ENCODE measurements at regions not wholly inside any gene's neighbourhood (a gene's known extent, or its start where the extent isn't known, plus 50 kb on each side); places are given as distances from the start of the nearest gene placed in this dataset.
"Not testable (repeated sequence)": the region's sequence is repeated elsewhere in the genome, so short reads cannot be mapped to it uniquely, and the experiment has no call there.

DNA sequence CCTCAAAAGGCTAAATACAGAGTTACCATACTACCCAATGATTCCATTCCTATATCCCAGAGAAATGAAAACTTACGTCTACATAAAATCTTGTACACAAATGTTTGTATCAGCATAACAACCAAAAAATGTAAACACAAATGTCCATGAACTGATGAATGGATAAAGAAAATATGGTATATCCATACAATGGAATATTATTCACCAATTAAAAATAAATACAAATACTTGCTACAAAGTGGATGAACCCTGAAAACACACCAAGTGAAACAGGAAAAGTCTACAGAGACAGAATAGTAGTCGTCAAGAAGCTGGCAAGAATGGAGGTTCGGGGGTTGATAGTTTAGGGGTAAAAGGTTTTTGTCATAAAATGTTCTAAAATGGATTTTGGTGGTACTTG, 54.0 kb upstream of the ANKRD28 start:
- H3K4me1 Mint-ChIP-seq (ENCODE audit: low read depth in 2 of 2): peaks cover 6% of the 10 kb centered on the region in 2 donors
- H3K9me3 Mint-ChIP-seq: no peaks in the 10 kb centered on the region
- H3K27me3 Mint-ChIP-seq: no peaks in the 10 kb centered on the region

DNA sequence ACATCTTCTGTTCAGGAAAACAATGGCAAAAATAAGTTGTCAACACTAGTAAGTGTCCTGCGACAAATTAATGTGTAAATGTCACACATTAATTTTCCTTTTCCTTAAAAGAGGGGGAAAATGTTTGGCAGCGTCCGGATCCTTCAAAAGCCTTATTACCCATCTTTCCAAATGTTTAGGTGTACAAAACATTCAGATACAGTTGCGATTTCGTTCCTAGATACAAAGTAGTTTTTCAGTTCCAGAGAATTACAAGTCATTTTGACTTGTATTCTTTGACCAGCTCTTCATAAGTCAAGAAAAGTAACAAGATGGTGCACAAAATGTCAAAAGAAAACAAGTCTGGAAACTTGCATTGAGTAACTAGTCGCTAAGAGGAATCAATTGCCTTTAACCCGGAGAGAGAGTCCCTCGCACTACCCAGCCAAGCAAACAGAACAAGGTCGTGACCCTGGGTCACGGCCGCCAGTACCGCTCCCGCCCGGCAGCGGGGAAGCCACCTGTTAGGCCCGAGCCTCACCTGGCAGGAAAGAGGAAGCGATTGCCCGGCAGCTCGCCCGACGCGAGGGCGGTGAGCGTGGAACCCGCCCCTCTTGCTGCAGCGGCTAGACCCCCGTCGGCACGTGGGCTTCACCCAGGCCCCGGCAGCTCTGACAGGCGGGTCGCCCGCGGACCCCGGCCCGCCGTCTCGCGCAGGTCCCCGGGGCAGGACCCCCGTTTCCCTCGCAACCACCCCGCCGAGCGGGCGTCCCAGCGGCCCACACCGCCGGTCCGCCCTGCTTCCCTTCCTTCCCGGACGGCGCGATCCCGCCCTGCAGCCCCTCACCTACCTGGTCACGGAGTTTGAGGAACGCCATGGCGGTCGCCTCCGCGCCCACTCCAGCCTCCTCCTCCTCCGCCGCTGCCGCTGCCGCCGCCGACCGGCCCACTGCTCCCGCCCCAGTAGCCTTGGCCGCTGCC, 61.0 kb upstream of the ANKRD28 start:
- peak; percentile 67 for DNase-seq (ENCODE audit: low spot score)
- peak overlapping the region; percentile 26 to 82 for H3K27ac Mint-ChIP-seq
- H3K9me3 Mint-ChIP-seq: no peaks in the 10 kb centered on the region
- ATAC-seq: peak; percentile 0 to 48
- no peaks in the 10 kb centered on the region for H3K36me3 Mint-ChIP-seq
- peak overlapping the region; percentile 88 for H3K4me3 Mint-ChIP-seq
- H3K27me3 Mint-ChIP-seq: no peaks in the 10 kb centered on the region
- peaks cover 9 to 18% of the 10 kb centered on the region in 2 donors for H3K4me1 Mint-ChIP-seq (ENCODE audit: low read depth in 2 of 2)

More for the DNA sequence above, 54.0 kb upstream of the ANKRD28 start:
- no peak overlapping the region for H3K27ac Mint-ChIP-seq
- ATAC-seq: no peak
- H3K36me3 Mint-ChIP-seq: no peaks in the 10 kb centered on the region
- no peak overlapping the region for H3K4me3 Mint-ChIP-seq
- DNase-seq (ENCODE audit: low spot score): no peak

DNA sequence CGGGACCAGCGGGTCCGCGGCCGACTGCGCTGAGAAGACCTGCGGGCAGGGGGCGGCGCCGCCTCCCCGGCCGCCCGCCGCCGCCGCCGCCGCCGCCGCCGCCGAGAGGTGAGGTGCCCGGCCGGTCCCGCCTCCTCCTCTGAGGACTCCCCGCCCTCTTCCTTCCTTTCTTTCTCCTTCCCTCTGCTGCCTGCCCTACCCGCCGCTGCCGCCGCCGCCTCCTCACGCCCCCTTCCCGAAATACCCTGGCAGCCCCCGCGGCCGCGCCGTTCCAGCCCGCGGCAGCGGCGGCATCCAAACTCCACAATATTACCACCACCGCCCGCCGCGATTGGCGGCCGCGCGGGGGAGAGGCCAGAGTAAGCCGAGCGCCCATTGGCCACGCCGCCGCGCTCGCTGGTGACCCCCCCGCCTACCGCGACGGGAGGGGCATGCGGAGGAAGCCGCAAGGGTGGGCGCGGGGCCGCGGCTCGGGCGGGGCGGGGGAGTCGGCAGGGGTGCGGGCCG, 61.8 kb upstream of the ANKRD28 start:
- no peaks in the 10 kb centered on the region for H3K9me3 Mint-ChIP-seq
- peaks cover 9 to 14% of the 10 kb centered on the region in 2 donors for H3K4me1 Mint-ChIP-seq (ENCODE audit: low read depth in 2 of 2)

DNA sequence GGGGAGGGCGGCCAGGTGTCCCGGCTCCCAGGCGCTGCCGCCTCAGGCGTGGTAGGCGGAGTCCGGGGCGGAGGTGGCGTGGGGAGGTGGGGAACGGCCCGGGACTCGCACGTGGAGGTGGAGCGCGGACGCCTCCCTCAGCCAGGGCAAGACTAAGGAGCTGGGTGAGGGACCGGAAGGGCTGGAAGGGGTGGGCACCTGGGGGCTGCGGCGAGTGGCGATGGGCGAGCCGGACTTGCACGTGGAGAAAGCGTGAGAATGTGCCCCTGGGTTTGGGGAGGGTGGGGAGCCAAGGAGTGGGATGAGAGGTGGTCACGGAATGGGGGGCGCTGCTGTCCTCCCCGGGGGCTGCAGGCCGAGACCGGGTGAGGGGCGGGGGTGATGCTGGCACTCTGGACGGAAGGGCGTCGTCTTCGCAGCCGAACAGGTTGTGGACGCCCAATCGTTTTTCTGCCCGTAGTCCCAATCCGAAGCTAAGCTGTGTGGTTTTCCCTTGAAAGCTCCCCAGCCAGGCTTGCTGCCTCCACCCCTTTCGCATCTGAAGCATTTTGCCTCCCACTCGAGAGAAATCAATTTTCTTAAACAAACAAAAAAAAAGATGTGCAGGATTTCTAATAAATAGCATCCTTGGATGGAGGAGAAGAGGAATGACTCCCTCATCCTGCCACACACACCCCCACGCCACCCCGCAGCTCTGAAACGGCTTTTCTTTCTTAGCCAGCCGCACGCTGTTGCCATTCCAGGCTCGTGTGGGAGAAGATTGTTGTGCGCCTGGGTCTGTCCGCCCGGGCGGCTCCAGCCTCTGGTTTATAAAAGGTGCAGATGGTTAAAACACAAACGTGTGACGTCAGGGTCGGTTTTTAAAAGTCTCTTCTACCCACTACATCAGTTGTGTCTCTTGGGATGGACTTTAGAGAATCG, 62.5 kb upstream of the ANKRD28 start:
- peak in 1 of 2 donors; percentile 77 for ATAC-seq
- Mint-ChIP-seq H3K27ac (peak overlapping the region; percentile 26 to 82), H3K4me3 (peak overlapping the region; percentile 88), H3K36me3 (peaks cover 6% of the 10 kb centered on the region), H3K9me3 (no peaks in the 10 kb centered on the region), H3K27me3 (peaks cover 2 to 8% of the 10 kb centered on the region in 2 donors), H3K4me1 (ENCODE audit: low read depth in 2 of 2) (peaks cover 9 to 14% of the 10 kb centered on the region in 2 donors)
- peak; percentile 67 for DNase-seq (ENCODE audit: low spot score)

More for the DNA sequence above, 61.8 kb upstream of the ANKRD28 start:
- Mint-ChIP-seq H3K36me3 (no peaks in the 10 kb centered on the region), H3K27ac (peak overlapping the region; percentile 26 to 82), H3K27me3 (peaks cover 0 to under 1% of the 10 kb centered on the region in 2 donors), H3K4me3 (peak overlapping the region; percentile 88)
- ATAC-seq (peak; percentile 93 to 94), DNase-seq (ENCODE audit: low spot score) (peak; percentile 88)

DNA sequence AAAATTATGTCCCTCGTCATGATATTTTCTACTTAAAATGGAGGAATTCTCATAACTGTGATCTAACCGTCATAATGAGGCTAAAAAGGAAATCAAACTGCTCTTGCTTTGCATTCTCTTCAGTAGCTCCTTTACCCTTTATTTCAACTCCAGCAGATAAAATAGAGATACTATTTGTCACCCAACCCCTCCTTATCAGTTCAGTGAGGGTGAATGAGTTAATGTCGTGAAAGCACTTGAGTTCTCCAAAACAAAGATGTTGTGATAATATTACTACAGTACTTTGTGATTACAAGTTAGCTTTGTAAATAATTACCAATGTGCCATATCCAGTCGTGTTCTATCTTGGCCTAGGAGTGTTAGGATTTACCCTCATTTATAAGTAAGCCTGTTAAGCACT, 63.4 kb upstream of the ANKRD28 start:
- Mint-ChIP-seq H3K9me3 (no peaks in the 10 kb centered on the region), H3K4me3 (peak overlapping the region; percentile 88), H3K27me3 (peaks cover 2 to 8% of the 10 kb centered on the region in 2 donors), H3K27ac (peak overlapping the region; percentile 26 to 45), H3K4me1 (ENCODE audit: low read depth in 2 of 2) (peaks cover 9 to 14% of the 10 kb centered on the region in 2 donors), H3K36me3 (peaks cover 6% of the 10 kb centered on the region)
- ATAC-seq: no peak
- no peak for DNase-seq (ENCODE audit: low spot score)

DNA sequence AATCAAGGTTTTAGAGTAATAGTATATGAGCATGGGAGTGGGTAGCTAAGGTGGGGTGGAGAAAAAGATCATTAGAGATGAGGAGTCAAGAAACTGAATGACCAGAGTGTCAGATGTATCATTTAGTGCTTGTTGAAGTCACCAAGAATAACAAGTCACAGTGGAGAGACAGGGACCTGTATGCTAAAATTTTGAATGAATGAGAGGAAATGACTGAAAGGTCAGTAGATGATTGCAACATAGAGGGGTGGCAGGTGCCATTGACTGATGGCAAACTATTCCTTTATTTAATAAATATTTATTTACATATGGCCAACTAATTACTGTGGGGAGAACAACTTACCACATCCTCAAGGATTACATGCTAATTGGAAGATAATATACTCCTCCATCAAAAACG, 75.0 kb upstream of the ANKRD28 start:
- ATAC-seq: no peak
- peaks cover 12 to 14% of the 10 kb centered on the region in 2 donors for H3K27me3 Mint-ChIP-seq
- no peak for DNase-seq (ENCODE audit: low spot score)
- no peaks in the 10 kb centered on the region for H3K36me3 Mint-ChIP-seq
- no peaks in the 10 kb centered on the region for H3K4me1 Mint-ChIP-seq (ENCODE audit: low read depth in 2 of 2)
- H3K4me3 Mint-ChIP-seq: no peak overlapping the region
- no peaks in the 10 kb centered on the region for H3K9me3 Mint-ChIP-seq
- no peak overlapping the region for H3K27ac Mint-ChIP-seq

DNA sequence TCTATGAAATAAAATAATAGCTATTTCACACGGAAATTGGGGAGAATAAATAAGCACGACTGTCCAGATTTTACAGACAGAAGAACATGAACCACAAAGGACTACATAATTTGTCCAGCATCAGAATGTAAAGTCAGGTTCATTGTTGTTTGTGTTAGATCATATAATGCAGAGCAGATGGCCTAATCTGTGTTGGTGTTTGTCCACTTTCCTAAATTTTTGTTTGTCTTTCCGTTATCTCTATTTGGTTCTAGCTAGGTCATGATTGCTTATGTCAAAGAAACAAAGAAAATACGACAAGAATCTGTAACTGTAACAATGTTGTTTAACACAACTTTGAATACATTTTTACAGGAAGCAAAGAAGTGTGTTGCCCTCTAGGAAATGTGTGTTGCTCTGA, 75.6 kb upstream of the ANKRD28 start:
- H3K27me3 Mint-ChIP-seq: peaks cover 13 to 14% of the 10 kb centered on the region in 2 donors
- DNase-seq (ENCODE audit: low spot score): no peak
- H3K27ac Mint-ChIP-seq: no peak overlapping the region
- H3K36me3 Mint-ChIP-seq: no peaks in the 10 kb centered on the region
- no peak for ATAC-seq
- H3K4me3 Mint-ChIP-seq: no peak overlapping the region
- no peaks in the 10 kb centered on the region for H3K4me1 Mint-ChIP-seq (ENCODE audit: low read depth in 2 of 2)
- no peaks in the 10 kb centered on the region for H3K9me3 Mint-ChIP-seq

DNA sequence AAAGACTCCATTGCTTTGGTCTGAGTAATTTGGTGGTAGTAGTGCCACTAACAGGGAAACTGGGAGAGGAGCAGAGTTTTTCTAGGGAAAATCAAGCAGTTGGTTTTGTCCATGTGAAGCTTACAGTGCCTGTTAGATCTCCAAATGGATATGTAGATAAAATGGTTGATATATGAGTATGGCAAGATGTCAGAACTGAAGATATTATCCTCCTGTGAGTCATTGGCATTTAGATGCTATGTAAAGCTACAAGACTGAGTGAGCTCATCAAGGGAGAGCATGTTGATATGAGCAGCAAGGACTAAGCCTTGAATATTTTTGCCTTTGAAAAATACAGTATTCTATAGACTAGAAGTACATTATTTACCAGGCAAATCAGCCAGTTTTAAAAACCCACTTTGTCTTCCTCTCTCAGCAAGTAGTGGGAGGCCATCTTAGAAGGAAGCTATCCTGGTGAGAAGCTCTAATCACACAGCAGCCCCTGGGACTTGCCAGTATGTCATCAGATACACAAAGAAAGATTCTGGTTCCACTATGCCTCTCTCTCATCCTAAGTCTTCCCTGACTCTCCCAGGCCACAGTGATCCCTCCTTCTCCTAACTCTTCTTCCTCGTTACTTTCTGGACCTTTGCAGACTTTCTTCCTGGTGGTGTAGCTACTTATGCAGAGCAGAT, 77.4 kb upstream of the ANKRD28 start:
- peaks cover 0 to 3% of the 10 kb centered on the region in 2 donors for H3K4me1 Mint-ChIP-seq (ENCODE audit: low read depth in 2 of 2)
- H3K4me3 Mint-ChIP-seq: no peak overlapping the region
- H3K9me3 Mint-ChIP-seq: no peaks in the 10 kb centered on the region
- no peaks in the 10 kb centered on the region for H3K36me3 Mint-ChIP-seq
- H3K27ac Mint-ChIP-seq: no peak overlapping the region
- H3K27me3 Mint-ChIP-seq: peaks cover 5 to 9% of the 10 kb centered on the region in 2 donors
- no peak for DNase-seq (ENCODE audit: low spot score)
- no peak for ATAC-seq

DNA sequence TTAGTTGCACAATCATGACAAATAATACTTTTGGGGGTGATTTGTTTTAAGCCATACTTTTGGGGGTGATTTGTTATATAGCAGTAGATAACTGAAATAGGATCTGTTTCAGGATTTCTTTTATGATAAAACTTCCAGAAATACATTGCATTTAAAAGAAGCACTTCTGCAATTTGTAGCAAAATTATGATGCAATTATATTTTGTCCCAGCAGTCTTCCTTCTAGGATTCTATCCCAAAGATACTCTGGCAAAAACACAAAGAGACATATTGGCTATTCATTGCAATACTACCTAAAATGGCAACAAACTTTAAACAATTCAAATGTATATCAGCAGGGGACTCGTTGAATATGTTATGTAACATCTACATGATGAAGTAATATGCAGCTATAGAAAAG, 78.9 kb upstream of the ANKRD28 start:
- H3K4me1 Mint-ChIP-seq (ENCODE audit: low read depth in 2 of 2): peaks cover 0 to 3% of the 10 kb centered on the region in 2 donors
- H3K27me3 Mint-ChIP-seq: peaks cover 2 to 5% of the 10 kb centered on the region in 2 donors
- ATAC-seq: no peak
- DNase-seq (ENCODE audit: low spot score): no peak
- H3K4me3 Mint-ChIP-seq: no peak overlapping the region
- H3K36me3 Mint-ChIP-seq: no peaks in the 10 kb centered on the region
- H3K27ac Mint-ChIP-seq: no peak overlapping the region
- H3K9me3 Mint-ChIP-seq: no peaks in the 10 kb centered on the region

DNA sequence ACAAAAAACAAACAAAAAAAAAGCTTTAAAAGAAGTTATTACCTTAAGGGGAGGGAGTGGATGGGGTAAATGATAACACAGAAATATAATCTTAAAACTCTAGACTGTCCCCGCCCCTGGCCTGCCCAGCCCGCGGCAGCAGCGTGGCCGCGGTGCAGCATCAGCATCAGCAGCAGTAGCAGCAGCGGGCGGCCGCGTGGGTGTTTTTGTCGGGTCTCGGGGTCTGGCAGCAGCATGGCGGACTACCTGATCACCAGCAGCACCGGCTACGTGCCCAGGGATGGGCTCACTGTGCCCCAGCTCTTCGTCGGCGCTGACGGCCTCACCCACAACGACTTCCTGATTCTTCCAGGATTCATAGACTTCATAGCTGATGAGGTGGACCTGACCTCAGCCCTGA, 80.0 kb upstream of the ANKRD28 start:
- Mint-ChIP-seq H3K4me1 (ENCODE audit: low read depth in 2 of 2) (peaks cover 0 to 3% of the 10 kb centered on the region in 2 donors), H3K9me3 (no peaks in the 10 kb centered on the region), H3K27me3 (peaks cover under 1 to 2% of the 10 kb centered on the region in 2 donors), H3K27ac (no peak overlapping the region), H3K4me3 (no peak overlapping the region), H3K36me3 (no peaks in the 10 kb centered on the region)
- ATAC-seq (no peak), DNase-seq (ENCODE audit: low spot score) (no peak)

DNA sequence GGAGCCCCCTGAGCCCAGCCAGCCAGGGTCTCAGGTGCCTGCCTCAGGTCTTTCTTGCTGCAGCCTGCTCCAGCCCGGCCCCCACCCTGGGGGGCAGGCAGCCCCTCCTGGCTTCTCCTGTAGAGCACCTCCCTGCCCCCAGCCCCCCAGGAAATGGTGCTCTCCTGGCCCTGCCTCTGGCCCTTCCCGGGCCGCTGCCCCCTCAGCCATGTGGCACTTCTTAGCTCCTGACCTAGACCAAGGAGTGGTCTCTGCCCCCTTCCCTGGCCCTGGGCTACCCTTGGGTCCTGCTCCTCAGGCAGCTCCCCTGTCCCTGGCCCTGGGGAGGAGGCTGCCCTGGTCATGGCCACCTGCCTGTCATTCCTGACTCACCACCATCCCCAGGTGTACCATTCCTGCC, 82.0 kb upstream of the ANKRD28 start:
- H3K36me3 Mint-ChIP-seq; H3K9me3 Mint-ChIP-seq; DNase-seq (ENCODE audit: low spot score); ATAC-seq; H3K27me3 Mint-ChIP-seq; H3K4me1 Mint-ChIP-seq (ENCODE audit: low read depth in 2 of 2); H3K27ac Mint-ChIP-seq; H3K4me3 Mint-ChIP-seq: not testable (repeated sequence)

DNA sequence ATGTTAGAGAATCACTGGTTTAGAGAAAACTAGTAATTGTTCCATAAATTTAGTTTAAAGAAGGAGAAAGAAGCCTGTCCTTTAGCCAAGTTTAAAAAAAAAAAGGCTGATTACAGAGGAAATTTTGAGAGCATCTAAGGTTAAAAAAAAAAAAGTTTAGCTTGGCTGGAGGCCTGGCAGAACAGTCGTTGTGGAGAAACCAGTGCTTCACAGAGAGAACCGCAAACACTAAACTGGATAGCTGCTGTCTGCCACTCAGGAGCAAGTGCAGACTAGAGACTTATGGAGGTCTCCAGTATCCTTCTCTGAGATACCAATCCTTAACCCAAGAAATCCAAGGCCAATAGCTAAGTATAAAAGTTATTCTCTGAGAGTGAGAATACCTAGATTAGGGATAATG, 84.8 kb upstream of the ANKRD28 start:
- peaks cover 4 to 14% of the 10 kb centered on the region in 2 donors for H3K27me3 Mint-ChIP-seq
- no peaks in the 10 kb centered on the region for H3K36me3 Mint-ChIP-seq
- H3K4me1 Mint-ChIP-seq (ENCODE audit: low read depth in 2 of 2): peaks cover 0 to 3% of the 10 kb centered on the region in 2 donors

DNA sequence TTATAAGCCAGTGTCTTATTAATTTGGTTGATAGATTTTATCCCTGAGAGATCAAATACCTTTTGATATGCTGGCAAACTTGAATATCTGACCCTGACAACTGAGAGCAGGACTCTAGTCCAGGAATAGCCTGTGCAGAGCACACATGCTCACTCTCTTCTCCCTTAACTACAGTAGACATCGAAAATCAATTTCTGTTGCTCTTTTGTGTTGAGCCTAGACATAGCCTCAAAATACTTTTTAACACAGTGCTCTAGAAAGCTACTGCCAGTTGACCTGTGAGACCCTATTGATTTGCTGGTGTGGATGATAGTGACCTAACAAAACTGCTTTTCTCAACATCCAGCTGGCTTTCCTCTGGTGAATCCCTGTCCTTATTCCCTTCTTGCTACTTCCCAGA, 86.4 kb upstream of the ANKRD28 start:
- ATAC-seq (no peak), DNase-seq (ENCODE audit: low spot score) (no peak)
- Mint-ChIP-seq H3K4me1 (ENCODE audit: low read depth in 2 of 2) (peaks cover 0 to 1% of the 10 kb centered on the region in 2 donors), H3K27me3 (peaks cover 6 to 26% of the 10 kb centered on the region in 2 donors), H3K36me3 (no peaks in the 10 kb centered on the region), H3K9me3 (peaks cover 3% of the 10 kb centered on the region), H3K4me3 (no peak overlapping the region), H3K27ac (no peak overlapping the region)

More for the DNA sequence above, 84.8 kb upstream of the ANKRD28 start:
- Mint-ChIP-seq H3K9me3 (no peaks in the 10 kb centered on the region), H3K27ac (no peak overlapping the region), H3K4me3 (no peak overlapping the region)
- ATAC-seq: no peak
- no peak for DNase-seq (ENCODE audit: low spot score)

Measured in natural killer cell treated with Interleukin-12 subunit alpha and Interleukin-12 subunit beta and Interleukin-15 and Interleukin-18, amount 100 ng/mL, for 72 hours (primary cell).